ENCODE measurements at regions not wholly inside any gene's neighbourhood (a gene's known extent, or its start where the extent isn't known, plus 50 kb on each side); places are given as distances from the start of the nearest gene placed in this dataset.

DNA sequence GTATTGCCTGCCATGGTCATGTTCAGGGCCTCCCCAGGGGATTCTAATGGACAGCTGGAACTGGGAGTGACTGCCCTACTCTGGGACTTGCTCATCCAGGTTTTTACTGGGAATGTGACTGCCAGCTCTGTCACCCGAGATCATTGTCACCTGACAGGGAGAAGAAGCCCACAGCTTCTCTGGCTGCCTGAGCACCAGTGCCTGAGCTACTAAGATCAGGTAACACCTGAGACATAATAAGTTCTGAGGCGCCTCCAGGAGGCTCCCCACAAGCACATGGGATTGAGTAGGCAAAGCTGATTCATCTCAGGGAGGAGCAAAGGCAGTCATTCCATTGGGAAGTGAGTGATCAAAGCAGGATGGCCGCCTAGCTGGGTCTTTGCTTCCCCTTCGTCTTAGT is 84.2 kb upstream of the GALNT18 start:
- TF ChIP-seq GATA2 (IDR thresholded peaks at IDR 0.05; ENCODE audit: low read depth, low read length) (no peak), GATA3 (IDR thresholded peaks at IDR 0.05; ENCODE audit: low read depth, low read length) (no peak)

All from SH-SY5Y (cell line).